Cardiac septum (tissue), 1 donor: ENCODE measurements at regions not wholly inside any gene's neighbourhood (a gene's known extent, or its start where the extent isn't known, plus 50 kb on each side); places are given as distances from the start of the nearest gene placed in this dataset.

Experiments
- DNase-seq: peaks from one replicate; pipeline ENCODE4 v3.0.0-alpha.2; 2020; ENCODE audit warnings: low spot score
- intact Hi-C: fragments of 100-400 bp; cut with DNase I; formaldehyde crosslinking; loops from one replicate; pipeline ENCODE4 v1.14.0; 2022
- donor health status: DM: no; HTN: no; CAD: no.

DNA sequence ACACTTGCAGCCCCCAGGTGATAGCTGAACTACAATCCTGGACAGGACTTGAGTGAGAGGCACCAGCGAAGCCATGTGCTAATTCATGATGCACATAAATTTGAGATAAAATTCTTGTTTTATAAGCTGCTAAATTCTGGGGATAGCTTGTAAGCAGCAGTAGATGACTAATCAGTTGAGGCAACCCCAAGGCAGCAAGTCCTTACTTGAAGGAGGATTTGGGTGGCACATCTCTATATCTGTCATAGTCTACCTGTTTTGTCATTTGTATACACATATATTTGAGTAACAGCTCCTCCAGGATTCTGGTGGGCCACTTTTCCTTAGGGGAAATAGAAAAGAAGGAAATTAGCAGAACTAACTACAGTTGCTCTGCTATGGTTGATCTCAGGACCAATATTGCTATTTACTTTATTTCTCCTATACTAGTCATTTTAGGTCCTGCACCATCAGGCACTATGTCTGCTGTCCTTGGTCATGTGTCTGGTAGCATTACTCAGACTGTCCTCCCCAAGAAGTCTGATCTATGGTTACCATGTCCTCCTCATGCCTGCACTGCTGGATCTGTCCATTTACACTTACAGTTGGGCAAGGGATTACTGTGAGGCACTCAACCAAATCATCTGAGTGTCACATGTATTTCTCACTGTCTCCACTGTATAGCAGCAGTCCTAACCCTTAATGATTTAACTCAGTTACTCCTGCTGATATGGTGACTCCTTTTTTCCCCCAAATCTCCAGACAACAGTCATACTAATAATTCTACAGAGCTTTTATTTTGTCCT lies 436.0 kb upstream of the CWC22 start:
- intact Hi-C loops = no loop called here
- no peak for DNase-seq

DNA sequence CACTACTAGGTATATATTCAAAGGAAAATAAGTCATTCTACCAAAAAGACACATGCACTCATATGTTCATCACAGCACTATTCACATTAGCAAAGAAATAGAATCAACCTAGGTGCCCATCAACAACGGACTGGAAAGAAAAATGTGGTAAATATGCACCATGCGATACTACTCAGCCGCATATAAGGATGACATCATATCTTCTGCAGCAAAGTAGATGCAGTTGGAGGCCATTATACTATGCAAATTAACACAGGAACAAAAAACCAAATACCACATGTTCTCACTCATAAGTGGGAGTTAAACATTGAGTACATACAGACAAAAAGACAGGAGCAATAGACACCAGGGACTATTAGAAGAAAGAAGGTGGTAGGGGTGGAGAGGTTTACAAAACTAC lies 412.1 kb upstream of the CWC22 start:
- intact Hi-C loops = no loop called here
- DNase-seq = no peak

DNA sequence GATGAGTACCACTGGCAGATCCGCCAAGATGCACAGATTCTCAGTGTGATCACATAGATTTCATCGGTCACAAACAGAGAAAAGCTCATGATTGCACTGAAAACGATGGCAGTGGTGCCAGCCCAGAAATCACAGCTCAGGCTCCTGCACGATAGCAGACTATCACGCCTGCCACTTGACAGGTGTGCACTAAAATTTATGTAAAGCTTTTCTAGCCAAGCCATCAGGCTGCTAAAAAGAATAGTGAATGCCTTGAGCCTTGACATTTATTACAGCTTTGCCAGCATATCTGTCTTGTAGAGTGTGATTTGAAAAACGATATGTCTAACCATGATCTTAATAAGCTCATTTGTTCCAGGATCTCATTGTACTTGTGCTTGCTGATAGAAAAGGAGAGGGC lies 409.5 kb upstream of the CWC22 start:
- no peak for DNase-seq
- intact Hi-C loops = no loop called here

DNA sequence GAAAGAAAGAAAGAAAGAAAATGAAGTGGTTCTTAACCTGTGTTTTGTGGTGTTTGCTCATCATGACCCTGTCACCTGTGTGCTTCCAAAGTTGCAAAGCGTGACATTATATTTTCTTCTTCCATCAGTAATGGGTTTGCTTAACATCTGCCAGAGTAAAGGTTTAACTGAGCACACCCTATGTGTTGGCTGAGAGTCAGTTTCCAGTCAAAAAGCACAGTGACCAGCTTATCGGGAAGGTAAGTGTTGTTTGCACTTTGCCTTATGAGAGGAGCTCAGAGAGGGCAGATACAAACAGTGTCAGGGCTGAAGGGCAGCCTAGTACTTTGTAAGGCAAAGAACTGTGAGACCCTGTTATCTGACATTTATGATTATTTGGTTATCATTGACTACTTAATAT lies 406.2 kb upstream of the CWC22 start:
- intact Hi-C loops = no loop called here

DNA sequence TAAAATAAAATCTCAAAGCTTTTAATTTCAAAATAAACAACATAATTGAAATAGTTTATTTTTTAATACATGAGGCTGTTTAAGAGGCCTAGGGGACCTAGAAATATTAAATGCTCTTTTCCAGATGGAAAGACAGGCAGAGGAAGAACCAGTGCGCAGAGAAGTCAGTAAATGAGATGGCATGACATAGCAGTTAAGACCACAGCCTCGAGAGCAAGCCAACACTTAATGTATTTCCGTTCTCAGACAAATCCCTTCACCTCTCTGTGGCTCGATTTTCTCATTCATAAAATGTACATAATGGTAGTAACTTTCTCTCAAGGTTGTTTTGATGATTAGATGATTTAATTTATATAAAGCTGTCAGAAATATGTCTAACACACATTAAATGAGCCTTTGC lies 405.1 kb upstream of the CWC22 start:
- intact Hi-C loops = no loop called here
- DNase-seq = no peak

More for the DNA sequence above, 406.2 kb upstream of the CWC22 start:
- DNase-seq = no peak

DNA sequence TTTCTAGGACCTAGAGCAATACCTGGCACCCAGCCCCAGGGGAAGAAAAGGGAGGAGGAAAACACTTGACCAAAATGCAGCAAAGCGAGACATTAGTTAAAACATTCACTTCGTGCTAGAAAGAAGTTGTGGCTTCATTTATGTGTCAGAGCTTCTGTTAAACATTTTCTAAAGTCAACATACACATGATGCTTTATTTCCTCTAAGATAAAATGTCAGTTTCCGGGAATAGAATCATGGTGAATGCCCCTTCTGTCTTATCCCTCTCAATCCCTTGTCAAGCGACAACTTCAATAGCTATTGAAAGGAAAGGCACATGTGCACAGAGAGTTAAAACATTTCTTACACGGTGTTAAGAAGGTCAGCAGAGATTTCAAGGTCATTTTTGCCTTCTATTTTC lies 404.6 kb upstream of the CWC22 start:
- no peak for DNase-seq
- intact Hi-C loops = no loop called here

DNA sequence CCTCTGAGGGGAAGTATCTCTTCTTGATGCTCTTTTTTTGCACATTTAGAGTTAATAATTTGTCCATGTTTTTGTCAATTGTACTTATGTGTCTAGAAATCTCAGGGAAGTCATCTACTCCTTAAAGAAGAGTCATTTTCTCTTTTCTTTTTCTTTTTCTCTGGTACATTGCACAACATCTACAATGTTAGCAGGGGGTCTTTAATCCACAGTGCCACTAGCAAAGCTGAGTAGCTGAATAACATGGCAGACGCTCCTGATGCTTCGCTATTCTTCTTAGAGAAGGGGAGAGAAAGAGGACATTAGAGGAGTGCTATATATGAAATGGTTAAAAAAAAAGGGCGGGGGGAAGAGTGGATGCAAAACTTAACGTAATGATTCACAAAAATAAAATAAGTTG lies 399.6 kb upstream of the CWC22 start:
- intact Hi-C loops = no loop called here
- DNase-seq = no peak

DNA sequence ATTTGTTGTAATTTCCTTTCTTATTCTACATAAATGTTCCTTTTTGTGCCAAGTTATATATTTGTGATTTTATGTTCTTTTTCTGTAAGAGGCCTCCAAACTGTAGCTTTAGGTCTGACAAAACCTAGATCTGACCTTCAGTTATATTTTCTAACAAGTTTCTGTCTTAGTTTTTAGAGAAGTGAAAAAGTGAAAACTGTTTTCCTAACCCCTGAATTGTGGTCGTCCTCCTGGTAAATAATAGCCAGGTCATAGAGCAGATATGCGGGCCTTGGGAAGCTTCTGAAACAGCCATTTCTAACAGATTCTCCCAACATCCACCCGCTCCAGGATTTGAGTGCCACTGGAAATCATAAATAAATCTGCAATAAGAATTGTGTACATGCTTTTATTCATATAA lies 398.4 kb upstream of the CWC22 start:
- no peak for DNase-seq
- intact Hi-C loops = no loop called here

DNA sequence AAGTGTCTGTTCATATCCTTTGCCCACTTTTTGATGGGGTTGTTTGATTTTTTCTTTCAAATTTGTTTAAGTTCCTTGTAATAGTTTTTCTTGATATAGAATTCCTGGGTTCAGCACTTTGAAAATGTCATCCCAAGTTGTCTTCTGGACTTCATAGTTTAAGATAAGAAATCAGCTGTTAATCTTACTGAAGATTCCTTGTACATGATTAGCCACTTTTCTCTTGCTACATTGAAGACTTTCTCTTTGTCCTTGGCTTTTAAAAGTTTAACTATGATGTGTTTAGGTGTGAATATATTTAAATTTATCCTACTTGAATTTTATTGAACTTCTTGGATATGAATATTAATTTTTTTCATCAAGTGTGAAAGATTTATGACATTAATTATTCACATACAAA lies 387.2 kb upstream of the CWC22 start:
- DNase-seq = no peak
- intact Hi-C loops = no loop called here

DNA sequence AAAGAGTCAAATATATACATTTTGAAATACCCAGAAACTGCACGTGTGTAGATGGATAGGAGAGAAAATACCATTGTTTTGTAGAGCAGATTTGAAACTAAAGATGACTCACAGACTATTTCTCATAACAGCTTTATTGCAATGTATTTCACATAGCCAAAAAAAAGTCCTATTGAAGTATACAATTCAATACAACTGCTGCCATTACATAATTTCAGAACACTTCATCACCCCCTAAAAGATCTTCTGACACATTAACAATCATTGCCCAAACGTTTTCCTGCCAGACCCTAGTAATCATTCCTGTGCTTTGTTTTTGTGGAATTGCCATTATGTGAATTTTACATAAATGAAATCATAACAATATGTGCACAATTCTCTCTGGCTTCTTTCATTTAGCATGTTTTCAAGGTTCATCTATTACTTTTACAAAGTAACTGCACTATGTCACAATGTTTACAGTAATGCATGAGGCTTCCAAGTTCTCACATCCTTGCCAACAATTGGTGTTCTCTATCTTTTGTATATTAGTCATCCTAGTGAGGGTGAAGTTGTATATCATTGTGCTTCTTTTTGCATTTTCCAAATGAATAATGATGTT lies 378.6 kb upstream of the CWC22 start:
- no peak for DNase-seq
- intact Hi-C loops = no loop called here

DNA sequence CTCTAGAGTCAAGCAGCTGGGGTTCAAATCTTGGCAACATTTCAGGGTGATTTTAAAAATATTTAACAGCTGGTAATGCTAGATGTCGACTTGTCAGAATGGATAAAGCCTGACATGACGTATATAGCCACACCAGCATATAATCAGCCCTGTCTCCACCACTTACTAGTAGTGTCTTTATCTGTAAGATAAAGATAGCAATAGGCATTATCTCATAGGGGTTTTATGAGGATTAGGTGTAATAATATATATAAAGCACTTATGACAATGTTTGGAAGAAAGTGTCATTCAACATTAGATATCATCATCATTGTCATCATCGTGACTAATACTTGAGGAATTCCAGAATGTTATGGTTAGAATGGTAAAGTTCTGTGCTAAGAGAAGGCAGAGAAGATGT lies 369.0 kb upstream of the CWC22 start:
- DNase-seq = no peak
- intact Hi-C loops = no loop called here

DNA sequence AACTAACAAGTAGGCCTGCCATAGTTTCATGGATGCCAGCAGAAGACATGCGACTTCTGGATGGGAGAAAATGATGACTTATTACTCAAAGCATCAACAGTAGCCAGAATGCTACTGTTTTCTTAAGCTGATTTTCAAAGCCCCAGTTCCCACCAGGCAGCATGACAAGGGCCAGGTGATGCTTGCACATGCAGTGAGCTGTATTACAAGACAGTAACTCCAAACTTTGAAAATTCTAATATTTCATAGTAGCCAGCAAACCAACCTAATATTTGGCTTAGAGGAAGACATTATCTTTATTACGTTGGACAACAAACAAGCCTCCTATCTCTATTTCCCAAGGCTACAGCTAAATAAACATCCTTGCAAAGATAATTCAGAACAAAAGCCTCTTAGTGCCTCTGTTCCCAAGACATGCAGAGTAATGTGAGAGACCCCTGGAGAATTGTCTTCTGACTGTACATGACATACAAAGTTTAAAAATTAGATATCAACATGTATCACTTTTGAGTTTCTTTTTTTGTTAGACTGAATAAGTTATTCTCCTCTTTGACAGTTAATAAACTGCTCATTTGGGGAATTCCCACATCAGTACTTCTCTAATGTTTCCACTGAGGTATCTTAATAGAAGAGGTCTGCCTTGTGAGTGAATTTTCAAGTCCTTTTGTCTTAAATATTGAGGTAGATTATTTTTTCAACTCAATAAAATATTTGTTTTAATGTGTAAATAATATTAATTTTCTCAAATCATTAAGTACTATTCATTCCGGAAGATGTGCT lies 367.6 kb upstream of the CWC22 start:
- intact Hi-C loops = no loop called here

DNA sequence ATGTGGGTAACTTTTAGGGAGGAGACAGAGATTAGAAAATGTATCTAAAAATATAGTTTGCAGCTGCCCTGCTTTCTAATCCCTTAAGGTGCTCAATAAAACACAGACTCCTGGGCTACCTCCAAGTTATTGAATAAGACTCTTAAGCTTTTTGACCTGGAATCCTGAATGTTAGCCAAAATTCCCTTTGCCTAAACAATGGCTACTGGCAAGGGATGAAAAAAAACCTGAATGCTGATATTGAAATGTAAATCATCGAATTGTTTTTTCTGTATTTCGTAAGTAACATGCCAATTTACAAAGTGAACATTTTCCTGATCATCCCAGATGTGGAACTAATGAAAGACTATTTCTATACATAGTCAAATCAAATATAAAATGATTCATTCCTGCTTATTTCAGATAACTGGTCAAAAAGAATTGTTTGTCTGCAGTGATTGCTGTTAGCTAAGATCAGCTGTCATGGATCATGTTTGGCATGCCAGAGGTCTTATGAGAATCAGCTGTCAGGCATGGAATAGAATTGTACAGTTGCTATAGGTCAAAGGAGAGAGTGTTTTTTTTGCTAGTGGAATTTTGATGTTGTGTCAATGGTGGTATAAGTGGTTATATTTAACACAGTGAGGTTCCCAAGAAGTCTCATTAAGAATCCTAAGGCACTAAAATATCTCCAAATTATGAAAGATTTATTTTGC lies 363.6 kb upstream of the CWC22 start:
- intact Hi-C loops = no loop called here
- DNase-seq = no peak

More for the DNA sequence above, 367.6 kb upstream of the CWC22 start:
- DNase-seq = no peak

DNA sequence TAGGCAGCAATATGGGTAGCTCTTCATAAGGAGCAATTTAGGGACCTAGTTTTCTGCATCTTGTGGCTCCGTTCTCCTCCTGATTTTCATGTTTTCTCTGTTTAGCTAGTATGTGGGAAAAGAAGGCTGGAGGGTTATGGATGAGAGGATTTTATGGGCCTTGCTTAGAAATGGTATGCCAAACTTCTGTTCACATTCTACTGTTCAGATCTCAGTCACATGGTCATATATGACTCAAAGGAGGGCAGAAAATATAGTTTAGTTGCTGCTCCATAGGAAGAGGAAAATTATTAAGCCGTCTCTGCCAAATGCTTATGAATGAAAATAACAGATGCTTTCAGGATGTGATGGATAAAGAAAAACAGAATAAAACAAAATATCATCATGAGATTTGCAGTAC lies 361.8 kb upstream of the CWC22 start:
- no peak for DNase-seq
- intact Hi-C loops = no loop called here

DNA sequence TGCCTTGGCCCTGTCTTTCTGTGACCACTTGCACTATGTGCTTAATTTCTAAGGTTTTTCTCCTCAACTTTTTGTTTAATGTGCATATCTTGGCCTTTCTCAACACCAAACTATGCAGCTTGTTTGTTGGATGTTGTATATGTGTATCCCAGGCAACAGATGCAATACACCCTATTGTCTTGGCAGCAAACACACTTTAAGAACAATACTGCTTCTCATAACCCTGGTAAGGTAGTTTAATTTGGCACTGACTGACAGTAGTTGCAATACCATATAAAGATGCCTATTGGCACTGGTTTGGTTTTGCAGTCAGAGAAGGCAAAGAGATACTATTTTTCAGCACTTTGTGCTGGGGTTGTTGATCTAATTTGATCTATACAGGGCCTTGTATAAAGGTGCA lies 360.7 kb upstream of the CWC22 start:
- intact Hi-C loops = no loop called here

DNA sequence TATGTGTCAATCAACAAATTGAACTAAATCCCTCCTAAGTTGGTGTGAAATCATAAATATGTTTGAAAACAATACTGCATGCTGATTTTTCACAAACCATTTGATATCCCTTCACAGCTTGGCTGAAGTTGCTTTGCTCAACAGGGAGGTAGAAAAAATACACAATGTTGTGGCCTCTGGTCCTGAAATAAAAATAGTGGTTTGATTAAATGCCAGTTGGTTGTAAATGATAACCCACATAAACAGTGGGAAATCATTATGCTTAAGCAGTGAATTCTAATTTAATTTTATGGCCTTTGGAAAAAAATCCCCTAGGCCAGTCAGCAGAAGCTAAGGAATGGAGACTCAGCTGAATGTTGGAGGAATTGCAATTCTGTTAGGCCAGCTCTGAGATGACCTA lies 359.4 kb upstream of the CWC22 start:
- no peak for DNase-seq
- intact Hi-C loops = no loop called here

More for the DNA sequence above, 360.7 kb upstream of the CWC22 start:
- DNase-seq = no peak

DNA sequence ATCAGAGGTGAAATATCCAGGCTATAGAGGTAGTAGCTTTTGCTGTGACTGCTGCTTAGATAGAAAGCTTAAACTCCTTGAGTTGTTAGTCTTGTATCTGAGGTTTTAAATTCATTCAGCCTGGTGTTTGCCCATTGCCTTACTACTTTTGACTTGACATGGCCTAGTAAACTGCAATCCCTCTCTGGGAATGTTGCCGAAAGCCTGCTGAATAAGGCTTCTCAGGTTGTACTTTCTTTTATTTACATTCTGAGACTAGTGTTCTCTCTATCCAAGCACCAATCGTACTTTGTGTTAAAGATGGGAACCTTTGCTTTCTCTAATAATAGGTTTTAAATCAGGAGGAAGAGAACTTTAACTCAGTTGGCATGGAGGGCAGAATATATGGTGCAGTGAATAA lies 357.6 kb upstream of the CWC22 start:
- no peak for DNase-seq
- intact Hi-C loops = no loop called here

DNA sequence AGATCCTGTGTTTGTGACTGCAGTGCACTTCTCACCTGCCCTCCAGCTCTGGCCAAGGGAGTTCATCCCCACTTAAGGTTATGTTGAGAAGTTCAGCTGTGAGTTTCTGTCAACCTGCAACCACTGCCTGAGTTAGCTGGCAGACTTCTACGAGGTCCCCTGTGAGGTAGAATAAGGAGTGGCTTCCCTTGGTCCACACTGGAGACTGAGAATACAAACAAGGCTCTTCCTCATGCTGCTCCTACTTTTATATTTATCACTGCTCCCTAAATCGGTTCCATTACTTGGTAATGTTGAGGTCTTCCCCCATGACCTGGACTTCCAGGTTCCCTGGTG lies 353.2 kb upstream of the CWC22 start:
- intact Hi-C loops = no loop called here
- DNase-seq = no peak

DNA sequence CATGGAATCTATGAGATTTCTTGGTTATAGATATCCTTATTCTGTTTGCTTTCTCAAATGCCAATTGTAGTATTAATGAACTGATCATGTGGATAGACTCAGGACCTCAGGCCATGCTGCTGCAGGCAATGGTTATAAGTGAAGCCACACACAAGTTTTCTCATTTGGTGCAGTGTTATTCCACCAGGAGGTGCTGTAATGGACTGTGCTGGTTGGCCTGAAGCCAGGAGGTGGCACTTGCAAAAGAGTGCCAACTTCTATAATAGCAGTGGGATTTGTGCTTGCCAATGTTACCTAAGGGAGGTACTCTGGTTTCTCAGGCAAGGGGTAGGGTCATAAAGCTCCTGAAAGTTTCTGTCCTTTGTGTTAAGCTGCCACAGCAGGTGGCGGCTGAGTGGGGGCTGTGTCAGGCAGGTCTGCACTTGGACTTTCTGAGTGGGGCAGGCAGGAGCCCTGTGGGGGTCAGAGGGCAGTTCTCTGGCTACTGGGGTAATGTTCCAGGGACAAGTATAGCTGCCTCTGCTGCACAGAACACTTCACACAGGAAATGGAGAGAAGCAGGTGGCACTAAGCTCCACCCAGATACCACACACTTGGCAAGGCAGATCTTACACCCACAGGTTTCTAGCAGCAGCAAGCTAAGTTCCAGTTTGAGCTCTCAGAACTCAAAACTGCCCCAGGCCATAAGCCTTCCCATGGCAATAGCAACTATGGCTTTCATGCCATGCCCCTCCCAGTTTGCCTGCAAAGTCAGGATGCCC lies 352.6 kb upstream of the CWC22 start:
- intact Hi-C loops = no loop called here
- DNase-seq = no peak

DNA sequence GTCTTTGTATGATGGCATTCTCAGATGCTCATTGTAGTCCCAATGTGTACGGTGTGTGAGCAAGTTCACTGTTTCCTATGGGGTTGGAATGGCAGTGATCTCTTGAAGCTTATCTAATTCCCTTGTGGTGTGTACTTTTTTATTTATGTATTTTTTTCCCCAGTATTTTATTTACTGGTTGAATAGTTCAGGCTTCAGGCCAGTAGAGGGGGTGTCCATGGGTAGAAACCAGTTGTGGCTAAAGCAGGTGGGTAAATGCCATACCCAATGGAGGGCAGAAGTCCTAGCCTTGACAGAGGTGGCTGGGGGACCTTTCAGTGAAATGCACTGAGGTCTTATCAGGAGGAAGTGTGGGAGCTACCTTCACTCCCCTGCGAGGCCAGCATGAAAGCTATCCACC lies 351.4 kb upstream of the CWC22 start:
- DNase-seq = no peak
- intact Hi-C loops = no loop called here
